Kasumi-1 (cell line): ENCODE measurements at regions not wholly inside any gene's neighbourhood (a gene's known extent, or its start where the extent isn't known, plus 50 kb on each side); places are given as distances from the start of the nearest gene placed in this dataset.

Experiments
- DNase-seq, 2 experiments: peaks; one replicate each; lab custom pipeline; 2025; lab: John Stamatoyannopoulos, UW

GRCh38 chr1:185500001-185500626, 183.1 kb upstream of the IVNS1ABP start:
- DNase-seq = no peak

GRCh38 chr1:185498207-185498606, 181.2 kb upstream of the IVNS1ABP start:
- no peak for DNase-seq

- DNase-seq = no peak
These were observed 180.1 kb upstream of the IVNS1ABP start for GRCh38 chr1:185497177-185497576.

GRCh38 chr1:185495898-185496297, 178.9 kb upstream of the IVNS1ABP start:
- no peak for DNase-seq

- DNase-seq = peak; percentile 33 to 46
These were observed 178.0 kb upstream of the IVNS1ABP start for GRCh38 chr1:185495007-185495406.

GRCh38 chr1:185492089-185492825, 175.2 kb upstream of the IVNS1ABP start:
- no peak for DNase-seq

- no peak for DNase-seq
These were observed 174.6 kb upstream of the IVNS1ABP start for GRCh38 chr1:185491604-185492003.

GRCh38 chr1:185490924-185491323, 173.9 kb upstream of the IVNS1ABP start:
- no peak for DNase-seq

- DNase-seq = no peak
These were observed 172.4 kb upstream of the IVNS1ABP start for GRCh38 chr1:185489406-185489805.

- peak in 1 of 2 experiments; percentile 7 for DNase-seq
These were observed 171.8 kb upstream of the IVNS1ABP start for GRCh38 chr1:185488808-185489207.

- no peak for DNase-seq
These were observed 170.9 kb upstream of the IVNS1ABP start for GRCh38 chr1:185487936-185488335.

GRCh38 chr1:185487026-185487425, 170.0 kb upstream of the IVNS1ABP start:
- no peak for DNase-seq

- DNase-seq = no peak
These were observed 169.3 kb upstream of the IVNS1ABP start for GRCh38 chr1:185486346-185486745.

GRCh38 chr1:185483664-185484450, 166.8 kb upstream of the IVNS1ABP start:
- peak; percentile 8 to 19 for DNase-seq

GRCh38 chr1:185483217-185483616, 166.2 kb upstream of the IVNS1ABP start:
- no peak for DNase-seq

- no peak for DNase-seq
These were observed 163.5 kb upstream of the IVNS1ABP start for GRCh38 chr1:185480545-185480944.

GRCh38 chr1:185479796-185480195, 162.8 kb upstream of the IVNS1ABP start:
- DNase-seq = no peak

- DNase-seq = no peak
These were observed 161.8 kb upstream of the IVNS1ABP start for GRCh38 chr1:185478877-185479276.

GRCh38 chr1:185477638-185478580, 160.9 kb upstream of the IVNS1ABP start:
- DNase-seq = no peak

- no peak for DNase-seq
These were observed 157.6 kb upstream of the IVNS1ABP start for GRCh38 chr1:185474440-185475149.

- no peak for DNase-seq
These were observed 156.1 kb upstream of the IVNS1ABP start for GRCh38 chr1:185473186-185473585.
